ENCODE measurements at regions not wholly inside any gene's neighbourhood (a gene's known extent, or its start where the extent isn't known, plus 50 kb on each side); places are given as distances from the start of the nearest gene placed in this dataset.

- no peak for TF ChIP-seq POLR2A (IDR thresholded peaks at IDR 0.05)
- TF ChIP-seq CTCF (IDR thresholded peaks at IDR 0.05) = no peak
These were observed 1633.3 kb upstream of the LRRTM3 start for GRCh38 chr10:65292551-65292950.

All from Peyer's patch (tissue), 4 donors.